ENCODE measurements at regions not wholly inside any gene's neighbourhood (a gene's known extent, or its start where the extent isn't known, plus 50 kb on each side); places are given as distances from the start of the nearest gene placed in this dataset.

GRCh38 chr1:8111560-8111959 lies 85.5 kb upstream of the ERRFI1 start:
- TF ChIP-seq, protein P1, sequence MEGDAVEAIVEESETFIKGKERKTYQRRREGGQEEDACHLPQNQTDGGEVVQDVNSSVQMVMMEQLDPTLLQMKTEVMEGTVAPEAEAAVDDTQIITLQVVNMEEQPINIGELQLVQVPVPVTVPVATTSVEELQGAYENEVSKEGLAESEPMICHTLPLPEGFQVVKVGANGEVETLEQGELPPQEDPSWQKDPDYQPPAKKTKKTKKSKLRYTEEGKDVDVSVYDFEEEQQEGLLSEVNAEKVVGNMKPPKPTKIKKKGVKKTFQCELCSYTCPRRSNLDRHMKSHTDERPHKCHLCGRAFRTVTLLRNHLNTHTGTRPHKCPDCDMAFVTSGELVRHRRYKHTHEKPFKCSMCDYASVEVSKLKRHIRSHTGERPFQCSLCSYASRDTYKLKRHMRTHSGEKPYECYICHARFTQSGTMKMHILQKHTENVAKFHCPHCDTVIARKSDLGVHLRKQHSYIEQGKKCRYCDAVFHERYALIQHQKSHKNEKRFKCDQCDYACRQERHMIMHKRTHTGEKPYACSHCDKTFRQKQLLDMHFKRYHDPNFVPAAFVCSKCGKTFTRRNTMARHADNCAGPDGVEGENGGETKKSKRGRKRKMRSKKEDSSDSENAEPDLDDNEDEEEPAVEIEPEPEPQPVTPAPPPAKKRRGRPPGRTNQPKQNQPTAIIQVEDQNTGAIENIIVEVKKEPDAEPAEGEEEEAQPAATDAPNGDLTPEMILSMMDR (conservative IDR thresholded peaks at IDR 0.05), result no peak
- no peak for TF ChIP-seq ZFX (IDR thresholded peaks at IDR 0.05)
